ENCODE measurements at regions not wholly inside any gene's neighbourhood (a gene's known extent, or its start where the extent isn't known, plus 50 kb on each side); places are given as distances from the start of the nearest gene placed in this dataset.
A peak's percentile ranks its signal among the peaks of the same experiment; 100 is the strongest.
"Not testable (repeated sequence)": the region's sequence is repeated elsewhere in the genome, so short reads cannot be mapped to it uniquely, and the experiment has no call there.

- no peak for DNase-seq
Measured at GRCh38 chr21:36247316-36248010, 72.5 kb upstream of the MORC3 start.

GRCh38 chr21:36249576-36250422 is 70.2 kb upstream of the MORC3 start:
- no peak for DNase-seq

GRCh38 chr21:36250423-36251075 is 69.4 kb upstream of the MORC3 start:
- DNase-seq = no peak

- DNase-seq = no peak
Measured at GRCh38 chr21:36254106-36254941, 65.7 kb upstream of the MORC3 start.

- DNase-seq = no peak
Measured at GRCh38 chr21:36255663-36256062, 64.3 kb upstream of the MORC3 start.

- DNase-seq = no peak
Measured at GRCh38 chr21:36257657-36258056, 62.3 kb upstream of the MORC3 start.

- peak in 4 of 5 donors; percentile 15 to 58 (median 34) for DNase-seq
Measured at GRCh38 chr21:36260030-36260787, 59.8 kb upstream of the MORC3 start.

- no peak for DNase-seq
Measured at GRCh38 chr21:36260802-36261201, 59.2 kb upstream of the MORC3 start.

GRCh38 chr21:36261459-36261858 is 58.5 kb upstream of the MORC3 start:
- DNase-seq = no peak

GRCh38 chr21:36263797-36264196 is 56.2 kb upstream of the MORC3 start:
- DNase-seq = no peak

- DNase-seq = no peak
Measured at GRCh38 chr21:36265431-36265830, 54.6 kb upstream of the MORC3 start.

- not testable (repeated sequence) for DNase-seq
Measured at GRCh38 chr21:36267828-36268227, 52.2 kb upstream of the MORC3 start.

GRCh38 chr21:36268264-36268663 is 51.7 kb upstream of the MORC3 start:
- not testable (repeated sequence) for DNase-seq
